ENCODE measurements at regions not wholly inside any gene's neighbourhood (a gene's known extent, or its start where the extent isn't known, plus 50 kb on each side); places are given as distances from the start of the nearest gene placed in this dataset.

GRCh38 chr3:6526861-6527260, 334.1 kb upstream of the GRM7 start:
- TF ChIP-seq CTCF (conservative IDR thresholded peaks at IDR 0.05) = no peak
- Mint-ChIP-seq H3K4me1 (ENCODE audit: unreplicated experiment) (peaks cover 34% of the 10 kb centered on the region), H3K27me3 (peaks cover 3% of the 10 kb centered on the region), H3K9me3 (peaks cover 4% of the 10 kb centered on the region), H3K36me3 (peaks cover 5% of the 10 kb centered on the region), H3K27ac (no peak overlapping the region), H3K4me3 (no peak overlapping the region)
- no peak for DNase-seq (ENCODE audit: extremely low spot score, unreplicated experiment)

- no peaks in the 10 kb centered on the region for H3K27me3 Mint-ChIP-seq
- peak overlapping the region; percentile 34 for H3K4me3 Mint-ChIP-seq
- H3K36me3 Mint-ChIP-seq = peaks cover 5% of the 10 kb centered on the region
- H3K9me3 Mint-ChIP-seq = peaks cover 4% of the 10 kb centered on the region
- peaks cover 17% of the 10 kb centered on the region for H3K4me1 Mint-ChIP-seq (ENCODE audit: unreplicated experiment)
- TF ChIP-seq CTCF (conservative IDR thresholded peaks at IDR 0.05) = no peak
- peak overlapping the region; percentile 41 for H3K27ac Mint-ChIP-seq
- no peak for DNase-seq (ENCODE audit: extremely low spot score, unreplicated experiment)
Measured at GRCh38 chr3:6528951-6529350, 332.0 kb upstream of the GRM7 start.

- H3K4me1 Mint-ChIP-seq (ENCODE audit: unreplicated experiment) = peaks cover 17% of the 10 kb centered on the region
- no peak for DNase-seq (ENCODE audit: extremely low spot score, unreplicated experiment)
- H3K36me3 Mint-ChIP-seq = peaks cover 5% of the 10 kb centered on the region
- peak overlapping the region; percentile 6 for H3K27ac Mint-ChIP-seq
- no peak for TF ChIP-seq CTCF (conservative IDR thresholded peaks at IDR 0.05)
- peak overlapping the region; percentile 29 for H3K4me3 Mint-ChIP-seq
- no peaks in the 10 kb centered on the region for H3K27me3 Mint-ChIP-seq
- H3K9me3 Mint-ChIP-seq = peaks cover 4% of the 10 kb centered on the region
Measured at GRCh38 chr3:6531153-6531552, 329.8 kb upstream of the GRM7 start.

GRCh38 chr3:6532101-6532500, 328.8 kb upstream of the GRM7 start:
- no peak for DNase-seq (ENCODE audit: extremely low spot score, unreplicated experiment)
- H3K4me3 Mint-ChIP-seq = no peak overlapping the region
- peaks cover 5% of the 10 kb centered on the region for H3K36me3 Mint-ChIP-seq
- no peaks in the 10 kb centered on the region for H3K27me3 Mint-ChIP-seq
- no peak overlapping the region for H3K27ac Mint-ChIP-seq
- H3K9me3 Mint-ChIP-seq = peaks cover 4% of the 10 kb centered on the region
- no peak for TF ChIP-seq CTCF (conservative IDR thresholded peaks at IDR 0.05)
- peaks cover 17% of the 10 kb centered on the region for H3K4me1 Mint-ChIP-seq (ENCODE audit: unreplicated experiment)

GRCh38 chr3:6540981-6541380, 319.9 kb upstream of the GRM7 start:
- no peak for DNase-seq (ENCODE audit: extremely low spot score, unreplicated experiment)
- no peak overlapping the region for H3K27ac Mint-ChIP-seq
- no peak overlapping the region for H3K4me3 Mint-ChIP-seq
- no peaks in the 10 kb centered on the region for H3K4me1 Mint-ChIP-seq (ENCODE audit: unreplicated experiment)
- no peak for TF ChIP-seq CTCF (conservative IDR thresholded peaks at IDR 0.05)
- H3K27me3 Mint-ChIP-seq = no peaks in the 10 kb centered on the region
- H3K9me3 Mint-ChIP-seq = peaks cover 7% of the 10 kb centered on the region
- peaks cover 5% of the 10 kb centered on the region for H3K36me3 Mint-ChIP-seq

GRCh38 chr3:6542795-6543194, 318.1 kb upstream of the GRM7 start:
- DNase-seq (ENCODE audit: extremely low spot score, unreplicated experiment) = no peak
- no peak for TF ChIP-seq CTCF (conservative IDR thresholded peaks at IDR 0.05)

More at GRCh38 chr3:6542795-6543194, 318.1 kb upstream of the GRM7 start:
- Mint-ChIP-seq H3K27ac (no peak overlapping the region), H3K4me3 (no peak overlapping the region), H3K9me3 (peaks cover 9% of the 10 kb centered on the region), H3K36me3 (peaks cover 5% of the 10 kb centered on the region), H3K4me1 (ENCODE audit: unreplicated experiment) (no peaks in the 10 kb centered on the region), H3K27me3 (no peaks in the 10 kb centered on the region)
